ENCODE measurements at regions not wholly inside any gene's neighbourhood (a gene's known extent, or its start where the extent isn't known, plus 50 kb on each side); places are given as distances from the start of the nearest gene placed in this dataset.

DNA sequence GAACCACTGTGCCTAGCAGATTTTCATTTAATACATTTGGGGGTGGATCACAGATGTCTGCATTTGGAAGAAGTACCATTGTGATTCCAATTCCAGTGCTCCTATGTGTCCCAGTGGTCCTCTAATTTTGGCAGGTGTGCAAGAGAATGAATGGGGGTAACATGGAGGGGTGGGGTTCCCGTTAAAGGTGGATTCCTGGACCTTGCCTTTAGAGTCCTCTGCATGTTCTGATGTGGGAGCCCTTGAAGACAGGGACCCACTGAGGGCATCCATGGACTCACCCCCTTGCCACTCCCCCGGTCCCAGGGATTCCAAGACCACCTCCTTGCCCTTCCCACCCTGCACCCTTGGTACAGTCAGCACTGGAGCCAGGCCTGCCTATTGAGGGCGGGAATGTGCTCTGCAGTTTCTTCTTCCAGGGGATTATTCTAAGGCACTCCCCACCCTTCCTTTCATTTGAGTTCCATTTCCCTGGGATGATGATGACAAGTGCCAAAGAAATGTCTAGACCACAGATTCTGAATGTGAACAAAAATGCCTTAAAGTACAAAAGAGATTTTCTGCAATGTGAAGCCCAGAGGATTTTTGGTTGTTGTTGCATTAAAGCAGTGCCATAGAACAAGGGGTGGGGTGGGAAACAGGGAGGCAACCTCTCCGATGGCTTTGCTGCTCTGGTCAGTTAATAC is 119.4 kb upstream of the PTCH1 start:
- TF ChIP-seq, protein P1, sequence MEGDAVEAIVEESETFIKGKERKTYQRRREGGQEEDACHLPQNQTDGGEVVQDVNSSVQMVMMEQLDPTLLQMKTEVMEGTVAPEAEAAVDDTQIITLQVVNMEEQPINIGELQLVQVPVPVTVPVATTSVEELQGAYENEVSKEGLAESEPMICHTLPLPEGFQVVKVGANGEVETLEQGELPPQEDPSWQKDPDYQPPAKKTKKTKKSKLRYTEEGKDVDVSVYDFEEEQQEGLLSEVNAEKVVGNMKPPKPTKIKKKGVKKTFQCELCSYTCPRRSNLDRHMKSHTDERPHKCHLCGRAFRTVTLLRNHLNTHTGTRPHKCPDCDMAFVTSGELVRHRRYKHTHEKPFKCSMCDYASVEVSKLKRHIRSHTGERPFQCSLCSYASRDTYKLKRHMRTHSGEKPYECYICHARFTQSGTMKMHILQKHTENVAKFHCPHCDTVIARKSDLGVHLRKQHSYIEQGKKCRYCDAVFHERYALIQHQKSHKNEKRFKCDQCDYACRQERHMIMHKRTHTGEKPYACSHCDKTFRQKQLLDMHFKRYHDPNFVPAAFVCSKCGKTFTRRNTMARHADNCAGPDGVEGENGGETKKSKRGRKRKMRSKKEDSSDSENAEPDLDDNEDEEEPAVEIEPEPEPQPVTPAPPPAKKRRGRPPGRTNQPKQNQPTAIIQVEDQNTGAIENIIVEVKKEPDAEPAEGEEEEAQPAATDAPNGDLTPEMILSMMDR (IDR thresholded peaks at IDR 0.05): no peak
- no peak for TF ChIP-seq POLR2A (IDR thresholded peaks at IDR 0.05)
